Endometrial microvascular endothelial cells (primary cell): ENCODE measurements at regions not wholly inside any gene's neighbourhood (a gene's known extent, or its start where the extent isn't known, plus 50 kb on each side); places are given as distances from the start of the nearest gene placed in this dataset.

Experiments
- in situ Hi-C: cut with HindIII; loops from 2 replicates; pipeline ENCODE4 v1.10.0; 2017; ENCODE audit warnings: low sequenced_read_pairs, low pct_unique_long_range_greater_than_20kb; ENCODE audit errors: inconsistent ontology term

DNA sequence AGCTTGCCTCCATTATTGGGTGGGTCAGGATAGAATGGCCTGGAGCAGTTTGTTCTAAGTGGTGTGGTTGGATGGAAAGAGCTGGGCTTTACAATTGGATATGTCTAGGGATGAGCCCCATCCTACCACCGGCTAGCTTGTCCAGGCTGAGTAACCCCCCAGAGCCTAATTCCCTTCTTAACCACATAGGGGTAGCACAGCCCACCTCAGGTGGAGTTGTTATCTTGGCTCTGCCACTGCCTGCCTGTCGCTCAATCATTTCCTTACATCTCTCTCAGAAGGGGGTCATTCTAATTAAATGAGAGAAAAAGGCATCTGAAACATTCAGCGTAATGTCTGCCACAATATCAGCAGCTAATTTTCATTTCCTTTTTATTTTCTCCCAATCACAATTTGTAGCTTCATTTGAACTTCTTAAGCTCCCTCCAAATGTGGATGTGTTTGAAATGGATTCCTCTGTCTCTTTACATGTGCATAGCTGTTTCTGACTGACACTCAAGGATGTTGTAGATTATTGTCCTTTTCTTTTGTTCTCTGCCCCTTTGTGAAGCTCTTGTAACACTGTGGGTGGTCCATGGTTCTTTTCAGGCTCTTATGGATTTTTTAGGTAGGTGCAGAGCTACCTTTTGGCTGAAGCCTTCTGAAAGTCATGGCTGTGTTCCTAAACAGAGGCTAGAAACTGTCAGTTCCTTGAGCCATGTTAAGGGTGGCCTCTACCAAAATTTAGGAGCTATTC, 383.1 kb upstream of the KLF4 start:
- in situ Hi-C loops, result no loop called here

DNA sequence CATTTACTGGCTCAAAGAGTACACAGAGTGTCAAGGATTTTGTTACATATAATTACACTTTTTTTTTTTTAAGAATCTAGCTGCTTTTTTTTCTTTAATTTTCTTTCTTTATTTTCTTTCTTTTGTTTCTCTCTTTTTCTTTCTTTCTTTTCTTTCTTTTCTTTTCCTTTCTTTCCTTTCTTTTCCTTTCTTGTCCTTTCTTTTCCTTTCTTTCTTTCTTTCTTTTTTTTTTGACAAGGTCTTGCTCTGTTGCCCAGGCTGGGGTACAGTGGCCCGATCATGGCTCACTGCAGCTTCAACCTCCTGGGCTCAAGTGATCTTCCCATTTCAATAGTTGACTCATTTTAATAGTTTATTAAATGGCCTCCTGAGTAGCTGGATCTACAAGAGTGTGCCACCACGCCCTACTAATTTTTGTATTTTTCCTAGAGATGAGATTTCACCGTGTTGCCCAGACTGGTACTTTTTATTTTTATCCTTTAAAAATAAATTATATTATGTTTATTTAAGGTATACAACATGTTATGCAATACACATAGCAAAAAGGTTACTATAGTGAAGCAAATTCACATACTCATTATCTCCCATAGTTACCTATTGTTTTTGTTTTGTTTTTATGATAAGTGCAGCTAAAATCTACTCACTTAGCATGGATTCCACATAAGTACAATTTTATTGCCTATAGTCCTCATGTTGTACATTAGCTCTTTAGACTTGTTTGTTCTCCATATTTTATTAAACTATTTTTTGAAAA, 381.5 kb upstream of the KLF4 start:
- in situ Hi-C loops, result no loop called here

DNA sequence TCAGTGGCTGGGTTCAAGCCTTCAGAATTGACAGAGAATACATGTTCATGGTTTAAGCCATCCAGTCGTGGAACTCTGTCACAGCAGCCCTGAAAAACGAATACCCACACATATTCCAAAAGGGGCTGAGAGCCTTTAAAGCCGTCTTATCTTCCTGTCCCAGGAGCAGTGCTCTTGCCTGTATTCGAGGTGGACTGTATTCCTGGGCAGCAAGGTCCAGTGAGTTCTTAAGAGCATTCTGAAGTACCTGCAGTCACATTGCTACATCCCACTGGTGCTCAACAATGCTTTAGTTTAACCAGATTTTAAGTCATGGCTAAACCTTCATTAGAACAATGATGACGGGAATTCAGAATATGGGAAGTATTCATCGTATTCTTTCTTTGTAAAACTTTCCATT, 380.7 kb upstream of the KLF4 start:
- in situ Hi-C loops, result no loop called here

DNA sequence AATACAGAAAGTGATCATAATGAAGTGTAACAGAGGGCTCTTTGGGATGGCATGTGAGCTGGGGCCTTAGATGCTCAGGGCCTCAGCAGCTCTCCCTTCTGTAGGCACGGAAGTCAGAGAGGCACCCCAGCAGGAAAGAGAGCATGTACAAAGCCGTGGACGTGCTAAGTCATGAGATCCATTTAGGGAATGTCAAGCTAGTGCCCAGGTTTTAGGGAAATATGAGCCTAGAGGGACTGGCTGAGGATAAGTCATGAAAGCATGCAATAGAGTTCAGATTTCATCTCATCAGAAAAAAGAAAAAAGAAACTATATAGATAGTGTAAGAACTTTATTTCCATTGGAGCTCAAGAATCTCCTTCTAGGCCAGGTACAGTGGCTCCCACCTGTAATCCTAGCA, 379.5 kb upstream of the KLF4 start:
- in situ Hi-C loops, result no loop called here

DNA sequence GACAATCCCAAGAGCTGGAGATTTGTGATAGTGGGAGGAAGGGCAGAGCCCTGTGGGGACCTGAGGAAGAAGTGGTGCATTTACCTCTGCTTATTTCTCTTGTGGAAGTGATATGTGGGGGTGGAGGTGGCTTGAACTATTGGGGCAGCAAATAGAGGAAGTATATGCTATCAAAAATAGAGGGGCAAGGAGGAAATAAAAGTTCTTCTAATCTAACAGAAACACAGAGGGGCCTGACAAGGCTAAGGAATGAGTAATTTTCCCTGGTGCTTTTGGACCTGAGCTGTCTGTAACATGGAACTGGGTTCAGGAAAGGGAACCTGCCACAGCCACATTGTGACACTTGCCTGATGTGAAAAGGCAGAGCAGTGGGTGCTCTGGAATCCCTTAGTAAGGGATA, 378.6 kb upstream of the KLF4 start:
- in situ Hi-C loops, result no loop called here

DNA sequence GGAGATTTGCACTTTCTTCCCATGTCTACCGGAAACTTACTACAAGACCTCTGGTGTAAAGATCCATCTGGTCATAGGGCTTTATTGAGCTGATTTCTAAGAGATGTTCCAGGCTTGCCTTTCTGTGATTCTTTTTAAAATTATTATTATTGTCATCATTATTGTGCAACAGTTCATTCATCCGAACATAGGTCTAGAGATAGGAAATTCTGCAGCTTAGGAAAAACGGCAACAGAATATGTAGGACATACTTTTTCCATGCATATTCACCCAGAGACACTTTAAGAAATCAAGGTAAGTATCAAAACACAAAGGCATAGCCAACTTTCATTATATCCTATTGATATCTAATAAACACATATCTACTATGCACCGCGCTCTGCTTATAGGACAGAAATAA, 378.2 kb upstream of the KLF4 start:
- in situ Hi-C loops, result no loop called here

DNA sequence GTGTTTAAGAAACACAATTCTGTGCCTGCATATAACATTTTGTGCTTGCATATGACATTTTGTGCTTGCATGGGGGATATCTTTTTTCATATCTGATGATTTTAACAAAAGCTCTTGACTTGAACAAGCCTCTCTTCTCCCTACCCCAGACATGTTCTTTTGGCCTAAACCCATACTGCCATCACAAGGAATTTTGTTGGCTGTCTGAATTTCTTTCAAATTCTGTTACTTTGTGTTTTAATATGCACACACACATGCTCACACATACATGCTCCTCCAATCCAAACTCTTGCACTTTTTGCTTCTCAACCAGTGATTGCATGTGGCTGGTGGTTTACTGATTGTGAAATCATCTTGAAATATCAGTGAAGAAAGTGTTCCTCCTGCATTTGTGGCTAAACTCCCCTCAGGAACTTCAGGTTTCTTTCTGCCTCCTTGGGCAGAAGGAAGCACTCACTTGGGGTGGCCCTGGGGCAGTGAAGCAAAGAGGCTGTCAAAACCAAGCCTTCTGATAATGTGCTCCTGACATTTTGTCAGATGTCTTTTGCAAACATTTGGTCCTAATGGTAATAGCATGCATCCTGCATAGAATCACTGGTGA, 377.2 kb upstream of the KLF4 start:
- in situ Hi-C loops, result no loop called here

DNA sequence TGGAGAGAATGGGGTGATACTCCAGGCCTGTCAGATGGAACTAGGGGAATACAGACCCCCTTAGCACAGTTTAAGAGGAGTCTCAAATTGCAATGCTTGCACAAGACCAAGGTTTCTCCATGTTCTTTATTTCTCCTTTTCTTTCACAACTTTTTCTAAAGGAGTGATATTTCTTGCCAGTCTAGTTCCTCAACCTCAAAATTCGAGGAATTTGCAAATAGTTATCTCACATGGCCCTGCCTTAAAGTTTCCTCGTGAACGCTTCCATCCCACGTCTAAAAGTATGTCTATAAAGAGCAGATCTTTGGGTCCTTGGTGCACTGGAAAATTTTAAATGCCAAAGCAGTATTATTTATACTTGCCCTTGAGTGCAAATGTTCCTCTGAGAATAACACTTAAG, 373.8 kb upstream of the KLF4 start:
- in situ Hi-C loops, result no loop called here

DNA sequence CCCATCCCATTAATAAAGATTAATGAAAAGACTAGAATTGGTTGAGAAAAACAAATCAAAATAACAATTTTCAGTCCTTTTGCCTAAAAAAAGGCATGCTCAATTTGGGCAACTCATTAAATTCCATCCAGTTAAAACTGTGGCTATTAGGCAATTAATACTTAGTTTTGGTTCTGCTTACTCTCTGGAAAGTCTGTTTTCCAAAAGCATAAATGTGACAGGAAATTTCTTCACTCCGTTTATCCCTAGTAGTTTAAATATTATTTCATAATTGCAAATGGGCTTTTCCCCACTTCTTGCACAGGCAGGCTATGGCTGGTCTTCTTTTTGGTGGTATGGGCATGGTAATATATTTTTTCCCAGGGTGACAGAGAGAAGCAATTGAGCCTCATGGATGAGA, 373.3 kb upstream of the KLF4 start:
- in situ Hi-C loops, result no loop called here

DNA sequence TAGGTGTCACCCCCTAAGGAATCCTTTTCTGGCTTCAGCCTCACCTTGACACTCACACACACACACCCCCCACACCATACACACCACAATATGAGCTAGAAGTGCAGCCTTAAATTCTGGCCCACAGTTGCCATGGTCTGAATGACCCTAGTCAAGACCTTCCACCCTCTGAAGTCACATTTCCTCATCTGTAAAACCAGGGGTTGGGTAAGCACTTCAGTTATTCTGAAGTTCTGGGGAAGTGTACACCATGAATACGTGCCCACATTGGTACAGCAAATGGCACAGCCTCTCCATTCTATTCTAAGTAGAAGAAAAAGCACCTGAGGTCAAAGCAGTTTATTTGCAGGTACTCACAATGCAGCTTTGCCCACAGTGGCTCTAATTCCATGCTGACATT, 372.8 kb upstream of the KLF4 start:
- in situ Hi-C loops, result no loop called here

DNA sequence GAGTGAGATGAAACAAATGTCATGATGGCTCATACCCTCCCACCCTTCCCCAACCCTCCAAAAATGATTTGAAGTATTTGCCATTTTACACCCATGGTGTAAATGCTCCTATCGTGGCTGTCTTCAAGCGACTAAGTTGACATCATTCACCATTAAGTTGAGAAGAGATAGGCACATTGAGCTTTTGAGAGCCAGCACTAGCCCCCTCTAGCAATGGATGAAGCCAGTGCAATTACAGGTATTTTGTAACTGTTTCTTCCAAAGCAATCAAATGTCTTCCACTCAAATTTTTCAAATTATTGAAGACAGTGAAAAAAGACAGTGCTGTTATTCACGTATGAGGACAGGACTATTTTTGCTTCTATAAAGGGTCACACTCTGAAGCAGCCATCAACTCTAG, 371.5 kb upstream of the KLF4 start:
- in situ Hi-C loops, result no loop called here

DNA sequence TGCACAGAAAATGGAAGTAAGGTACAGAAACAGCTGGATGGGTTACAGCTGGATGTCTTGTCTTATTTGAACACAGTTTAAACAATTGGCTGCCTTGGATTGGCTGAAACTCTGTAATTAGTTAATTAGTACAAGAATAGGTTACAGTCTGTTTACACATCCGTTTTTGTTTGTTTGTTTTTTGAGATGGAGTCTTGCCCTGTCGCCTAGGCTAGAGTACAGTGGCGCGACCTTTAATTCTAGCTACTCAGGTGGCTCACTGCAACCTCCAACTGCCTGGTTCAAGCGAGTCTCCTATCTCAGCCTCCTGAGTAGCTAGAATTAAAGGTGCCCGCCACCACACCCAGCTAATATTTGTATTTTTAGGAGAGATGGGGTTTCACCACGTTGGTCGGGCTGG, 368.7 kb upstream of the KLF4 start:
- in situ Hi-C loops, result no loop called here

DNA sequence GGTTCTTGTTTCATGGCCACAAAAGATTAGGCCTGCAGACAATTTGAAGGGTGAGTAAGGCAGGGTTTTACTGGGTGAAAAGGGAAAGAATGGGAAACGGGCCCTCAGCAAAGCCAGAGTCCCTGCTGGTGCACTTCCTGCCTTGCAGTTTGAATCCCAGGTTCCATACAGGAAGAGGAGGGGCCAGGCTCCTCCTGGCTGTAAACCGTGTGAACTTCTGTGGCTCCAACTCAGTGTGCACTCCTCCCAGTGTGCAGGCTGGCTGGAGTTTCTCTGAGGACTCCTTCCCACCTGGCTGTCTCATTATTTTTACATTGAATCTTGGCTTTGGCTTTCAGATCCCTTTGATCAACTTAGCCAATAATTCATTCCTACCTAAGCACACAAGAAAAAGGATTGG, 367.1 kb upstream of the KLF4 start:
- in situ Hi-C loops, result no loop called here

DNA sequence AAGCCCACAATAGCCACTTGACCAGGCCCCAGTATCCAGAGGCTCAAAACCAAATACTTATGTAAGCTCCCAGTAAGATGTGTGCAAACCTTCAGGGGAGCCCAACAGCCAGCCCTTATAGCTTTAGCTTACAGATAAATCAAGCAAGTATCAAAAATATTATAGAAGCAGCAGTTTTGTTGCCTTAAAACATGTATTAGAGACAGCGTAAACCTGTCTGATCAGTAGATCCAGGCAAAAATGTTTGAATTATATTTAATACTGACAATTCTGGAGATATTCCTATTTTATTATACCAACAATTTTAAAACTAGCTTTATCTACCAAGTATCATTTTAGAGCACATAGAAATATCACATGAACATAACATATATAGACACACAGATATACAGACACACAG, 365.6 kb upstream of the KLF4 start:
- in situ Hi-C loops, result no loop called here

DNA sequence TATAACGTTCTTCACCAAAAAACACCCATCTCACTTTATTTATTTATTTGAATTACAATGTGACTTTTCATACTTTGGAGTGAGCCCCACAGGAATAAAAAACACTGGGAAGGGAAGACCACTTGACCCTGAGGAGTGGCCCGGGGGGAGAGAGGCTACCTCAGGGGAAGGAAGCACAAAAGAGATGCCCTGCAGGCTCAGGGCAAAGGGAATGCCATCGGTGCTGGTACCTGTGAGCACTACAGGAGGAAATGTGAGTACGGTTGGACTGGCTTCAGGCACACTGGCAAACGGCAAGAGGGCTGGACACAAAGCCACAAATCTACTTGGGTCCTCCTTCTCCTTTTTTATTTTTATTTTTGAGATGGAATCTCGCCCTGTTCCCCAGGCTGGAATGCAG, 363.9 kb upstream of the KLF4 start:
- in situ Hi-C loops, result no loop called here

DNA sequence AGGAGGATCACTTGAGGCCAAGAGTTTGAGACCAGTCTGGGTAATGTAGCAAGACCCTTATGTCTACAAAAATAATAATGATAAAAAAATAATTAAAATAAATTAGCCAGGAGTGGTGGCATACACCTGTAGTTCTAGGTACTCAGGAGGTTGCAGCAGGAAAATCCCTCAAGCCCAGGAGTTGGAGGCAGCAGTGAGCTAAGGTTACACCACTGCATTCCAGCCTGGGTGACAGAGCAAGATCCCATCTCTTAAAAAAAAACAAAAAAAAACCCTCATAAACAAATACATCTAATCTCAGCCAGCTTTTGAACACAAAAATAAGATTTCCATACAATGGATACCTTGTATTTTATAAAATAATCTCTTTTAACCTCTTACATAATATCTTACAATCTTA, 363.3 kb upstream of the KLF4 start:
- in situ Hi-C loops, result no loop called here

DNA sequence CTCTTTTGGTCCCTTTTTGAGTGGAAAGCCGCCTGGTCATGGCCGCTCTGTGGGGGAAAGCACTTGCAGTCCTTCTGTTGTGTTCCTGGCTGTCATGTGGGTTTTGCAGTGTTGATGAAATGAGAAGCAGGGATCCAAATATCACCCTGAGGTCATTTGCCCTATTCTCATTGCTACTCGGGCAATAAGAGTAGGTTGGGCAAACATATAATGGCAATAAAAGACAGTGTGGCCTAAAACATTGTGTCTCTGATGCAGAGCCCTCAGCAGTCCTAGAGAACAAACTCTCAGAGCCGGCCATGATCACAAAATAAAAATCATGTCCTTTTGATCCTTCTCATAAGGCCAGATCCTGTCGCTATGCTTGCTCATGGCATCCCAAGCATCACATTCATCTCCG, 361.1 kb upstream of the KLF4 start:
- in situ Hi-C loops, result no loop called here

DNA sequence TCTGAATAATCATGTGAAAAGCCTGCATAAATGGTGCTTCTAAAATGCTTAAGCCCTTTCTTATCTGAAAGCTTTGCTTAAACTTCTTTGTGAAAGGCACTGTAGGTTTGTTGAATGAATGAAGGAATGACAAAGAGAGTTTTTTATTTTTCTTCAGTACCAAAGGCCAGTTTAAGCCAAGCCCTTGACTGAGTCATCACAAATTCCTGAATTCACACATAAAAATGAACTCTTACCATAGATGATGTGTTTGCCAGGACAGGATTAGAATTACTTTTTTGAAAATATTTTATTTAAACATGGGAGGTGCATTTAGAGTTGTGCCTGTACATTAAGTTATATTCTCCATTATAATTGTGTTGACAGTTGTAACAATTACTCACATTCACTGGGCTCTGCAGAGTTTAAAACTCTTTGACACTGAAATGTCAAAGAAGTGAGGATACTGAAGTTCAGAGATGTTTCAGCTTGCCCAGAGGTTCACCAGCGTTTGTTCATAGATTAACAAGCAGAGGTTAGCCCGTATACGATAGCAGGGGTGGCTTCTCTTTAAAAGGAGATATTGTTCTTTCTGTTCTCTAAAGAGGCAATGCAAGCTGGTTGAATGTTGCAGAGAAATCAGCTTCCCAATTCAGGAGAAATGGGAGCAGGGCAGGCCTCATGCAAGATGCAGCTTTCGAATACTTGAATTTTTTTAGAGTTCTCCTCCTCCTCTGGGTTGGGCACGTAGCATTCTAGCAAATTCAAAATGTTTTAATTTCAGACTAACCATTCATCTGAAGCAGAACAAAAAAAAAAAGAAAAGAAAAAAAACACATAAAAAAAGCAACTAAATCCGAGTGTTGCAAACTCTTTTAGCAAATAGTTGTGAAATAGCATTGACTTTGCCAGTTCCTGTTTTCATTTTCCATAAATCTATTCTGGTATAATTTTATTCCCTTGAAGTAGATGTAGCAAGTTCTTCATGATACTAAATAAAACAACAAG, 358.7 kb upstream of the KLF4 start:
- in situ Hi-C loops, result no loop called here

DNA sequence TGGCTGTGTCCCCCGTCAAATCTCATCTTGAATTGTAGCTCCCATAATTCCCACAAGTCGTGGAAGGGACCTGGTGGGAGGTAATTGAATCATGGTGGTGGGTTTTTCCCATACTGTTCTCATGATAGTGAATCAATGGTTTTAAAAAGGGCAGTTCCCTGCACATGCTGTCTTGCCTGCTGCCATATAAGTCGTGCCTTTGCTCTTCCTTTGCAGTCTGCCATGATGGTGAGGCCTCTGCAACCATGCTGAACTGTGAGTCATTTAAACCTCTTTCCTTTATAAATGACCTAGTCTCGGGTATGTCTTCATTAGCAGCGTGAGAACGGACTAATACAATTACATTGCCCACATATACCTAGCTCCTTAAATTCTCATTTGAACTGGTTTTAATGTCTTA, 353.0 kb upstream of the KLF4 start:
- in situ Hi-C loops, result no loop called here
